Suppressor macrophage (primary cell): ENCODE measurements at regions not wholly inside any gene's neighbourhood (a gene's known extent, or its start where the extent isn't known, plus 50 kb on each side); places are given as distances from the start of the nearest gene placed in this dataset.
"Not testable (repeated sequence)": the region's sequence is repeated elsewhere in the genome, so short reads cannot be mapped to it uniquely, and the experiment has no call there.

Experiments
- DNase-seq, 4 experiments: peaks; one replicate each; pipeline ENCODE4 v3.0.0-alpha.2; 2020 to 2022

DNA sequence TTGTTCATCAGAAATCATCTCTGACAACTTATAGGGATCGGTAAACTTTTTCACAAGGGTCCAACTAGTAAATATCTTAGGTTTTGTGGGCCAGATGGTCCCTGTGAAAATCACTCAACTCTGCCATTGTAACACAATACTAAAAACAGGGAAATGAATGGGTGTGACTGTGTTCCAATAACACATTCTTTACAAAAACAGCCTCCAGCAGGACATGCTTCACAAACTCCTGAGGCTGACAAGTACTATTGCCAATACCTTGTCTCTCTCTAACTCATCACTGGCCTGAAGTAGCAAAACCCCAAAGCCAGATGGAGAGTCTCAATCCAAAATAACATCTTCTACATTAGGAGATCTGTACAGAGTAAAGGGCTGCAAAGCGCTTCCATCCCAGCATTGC lies 312.3 kb downstream of the TOX3 start:
- DNase-seq: no peak

DNA sequence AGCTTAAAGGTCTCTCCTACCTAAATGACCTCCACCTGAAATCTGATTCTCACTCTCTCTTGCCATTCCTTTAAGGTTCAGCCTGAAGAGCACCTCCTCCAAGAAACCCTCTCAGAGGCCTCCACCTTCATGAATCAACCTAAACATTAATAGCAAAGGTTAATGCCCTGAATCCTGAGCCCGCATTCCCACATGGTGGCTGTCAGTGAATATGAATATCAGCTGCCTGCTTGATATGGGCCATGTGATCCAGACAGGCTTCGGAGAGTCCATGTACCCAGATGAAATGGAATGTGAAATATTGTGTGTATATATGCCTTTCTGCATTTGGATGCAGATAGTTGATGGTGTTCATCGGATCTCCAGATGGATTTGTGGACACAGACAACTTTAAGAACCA lies 317.5 kb downstream of the TOX3 start:
- DNase-seq: no peak

DNA sequence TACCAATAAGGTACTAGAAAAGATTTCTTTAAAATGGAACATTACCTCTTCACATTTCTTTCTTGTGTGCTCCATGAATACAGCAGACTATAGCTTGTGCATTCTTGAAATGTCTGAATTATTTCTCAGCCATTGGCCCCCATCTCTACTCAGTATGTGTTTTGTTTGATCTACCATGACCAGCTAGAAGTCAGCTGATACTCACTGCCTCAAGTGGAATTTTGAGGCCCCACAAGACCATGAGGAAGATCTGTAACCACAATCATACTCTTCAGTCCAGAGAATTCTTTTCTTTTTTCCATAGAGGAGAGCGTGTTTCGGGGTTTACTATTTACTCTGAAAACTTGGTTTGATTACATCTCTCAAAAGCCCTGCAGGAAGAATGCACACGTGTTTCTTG lies 319.1 kb downstream of the TOX3 start:
- DNase-seq: no peak

DNA sequence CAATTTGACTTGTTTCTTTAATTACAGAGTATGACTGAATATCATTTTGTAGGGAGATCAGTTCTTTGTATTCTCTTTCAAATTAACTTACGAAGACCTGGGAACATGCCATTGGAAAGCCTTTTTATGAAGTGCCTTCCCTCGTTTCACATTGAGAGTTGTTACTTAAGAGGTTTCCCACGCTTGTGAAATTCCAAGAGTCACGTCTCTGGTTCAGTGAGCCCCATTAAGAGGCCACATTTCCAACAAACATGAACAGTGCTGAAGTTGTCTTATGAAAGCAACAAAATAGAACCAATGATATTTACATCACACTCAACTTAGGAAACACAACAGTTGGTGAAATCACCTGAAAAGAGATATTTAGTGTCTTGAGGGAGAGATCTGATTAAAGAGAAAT lies 334.1 kb downstream of the TOX3 start:
- DNase-seq: no peak

DNA sequence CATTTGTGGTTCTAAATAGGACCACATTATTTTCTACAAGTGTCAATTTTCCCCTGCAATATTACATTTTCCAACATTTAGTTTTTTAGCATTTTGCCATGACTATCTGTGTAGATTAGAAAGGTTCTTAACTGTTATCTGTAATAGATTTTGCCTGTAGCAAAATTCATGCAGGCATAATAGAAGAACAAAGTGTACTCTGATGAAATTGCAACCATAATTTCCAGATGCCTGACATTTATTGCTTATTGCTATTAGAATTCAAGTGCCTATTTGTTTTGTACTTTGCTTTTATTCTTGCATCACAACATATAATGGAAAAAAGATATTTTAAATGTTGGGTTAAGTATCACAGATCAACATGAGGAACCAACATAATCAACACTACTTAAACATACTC lies 337.7 kb downstream of the TOX3 start:
- DNase-seq: no peak

DNA sequence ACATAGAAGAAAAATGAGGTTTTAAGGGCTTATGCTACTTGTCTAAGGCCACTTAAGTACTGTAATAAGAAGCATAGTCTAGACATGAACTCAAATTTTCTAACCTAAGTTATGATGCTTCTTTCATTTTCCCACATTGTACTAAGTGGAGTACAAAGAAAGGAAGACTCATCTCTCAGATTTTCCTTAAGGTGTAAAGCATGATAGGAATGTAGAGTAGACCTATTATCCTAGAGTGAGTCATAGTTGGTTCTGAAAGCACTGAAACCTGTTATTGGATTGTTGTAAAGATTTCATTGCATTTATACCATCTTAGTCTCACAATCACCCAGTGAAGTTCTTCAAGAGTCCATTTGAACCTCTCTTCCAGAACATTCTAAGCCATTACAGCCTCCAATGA lies 343.8 kb downstream of the TOX3 start:
- no peak for DNase-seq

DNA sequence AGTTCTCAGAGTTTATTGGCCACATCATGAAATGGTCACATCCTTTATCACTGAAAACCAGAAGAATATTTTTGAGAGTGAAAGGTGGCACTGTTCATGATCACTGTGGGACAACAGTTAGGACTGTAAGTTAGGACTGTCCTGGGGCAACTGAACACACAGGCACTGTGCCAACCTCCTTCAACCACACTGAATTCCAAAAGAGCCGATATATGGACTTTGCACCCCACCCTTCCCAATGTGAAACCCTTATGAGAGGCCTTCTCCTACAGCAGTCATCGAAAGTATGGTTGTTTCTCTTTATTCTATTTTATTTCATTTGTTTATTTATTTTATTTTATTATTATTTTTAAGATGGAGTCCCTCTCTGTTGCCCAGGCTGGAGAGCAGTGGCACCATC lies 353.5 kb downstream of the TOX3 start:
- no peak for DNase-seq

DNA sequence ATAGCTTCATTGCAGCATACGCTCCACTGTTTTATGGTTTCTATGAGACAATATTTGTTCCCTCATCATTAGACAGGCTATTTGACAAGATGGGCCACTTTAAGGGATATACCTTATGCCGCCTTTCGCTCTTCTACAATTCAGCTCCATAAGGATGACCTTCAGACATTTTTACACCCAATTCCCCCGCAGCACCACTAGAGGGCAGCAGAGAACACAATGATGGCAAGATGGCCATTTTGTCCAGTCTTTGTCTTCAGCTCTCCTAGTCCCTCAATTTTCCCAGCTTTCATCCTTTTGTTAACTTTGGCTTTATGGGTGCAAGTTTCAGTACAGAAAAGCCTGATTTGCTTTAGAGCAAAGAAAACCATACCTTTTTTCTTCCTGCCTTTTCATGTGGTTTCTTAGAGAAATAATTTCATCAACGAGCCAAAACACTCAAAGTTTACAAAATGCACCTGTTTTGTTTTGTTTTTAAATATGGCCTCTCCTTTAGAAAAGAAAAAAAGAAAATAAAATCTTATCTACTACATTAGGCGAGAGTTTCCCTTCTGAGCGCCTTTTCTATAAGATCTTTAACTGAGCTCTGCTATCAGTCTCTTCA lies 355.3 kb downstream of the TOX3 start:
- peak; percentile 59 to 74 (median 70) for DNase-seq

DNA sequence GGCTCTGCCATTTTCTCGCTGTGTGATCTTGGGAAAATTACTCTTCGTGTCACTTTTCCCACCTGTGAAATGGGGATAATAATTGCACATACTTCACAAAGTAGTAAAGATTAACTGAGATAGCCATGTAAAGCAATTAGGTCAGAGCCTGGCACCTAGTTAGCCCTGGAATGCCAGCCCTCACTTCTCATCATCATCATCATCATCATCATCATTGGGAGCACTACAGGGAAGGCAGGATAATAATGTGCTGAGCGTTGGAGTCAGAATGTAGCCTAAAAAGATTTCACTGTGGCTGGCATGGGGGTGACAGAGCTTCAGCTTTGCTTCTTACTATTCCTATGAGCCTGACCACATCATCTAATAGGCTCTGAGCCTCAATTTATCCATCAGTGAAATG lies 362.6 kb downstream of the TOX3 start:
- no peak for DNase-seq

DNA sequence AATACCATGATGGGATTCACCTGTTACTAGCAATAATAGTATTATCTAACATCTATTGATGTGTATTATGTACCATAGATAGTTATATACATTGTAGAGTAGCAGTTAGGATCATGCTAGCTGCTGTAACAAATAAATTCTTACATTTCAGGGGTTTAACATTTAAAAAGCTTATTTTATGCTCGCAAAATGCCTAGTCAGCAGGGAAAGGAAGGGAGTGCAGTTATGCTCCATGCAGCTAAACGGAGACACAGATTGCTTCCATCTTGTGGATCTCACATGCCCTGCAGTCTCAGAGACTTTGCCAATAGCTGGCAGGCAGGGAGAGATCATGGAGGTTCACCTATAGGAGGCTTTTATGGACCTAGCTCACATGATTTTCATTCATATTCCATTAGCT lies 364.1 kb downstream of the TOX3 start:
- DNase-seq: no peak

DNA sequence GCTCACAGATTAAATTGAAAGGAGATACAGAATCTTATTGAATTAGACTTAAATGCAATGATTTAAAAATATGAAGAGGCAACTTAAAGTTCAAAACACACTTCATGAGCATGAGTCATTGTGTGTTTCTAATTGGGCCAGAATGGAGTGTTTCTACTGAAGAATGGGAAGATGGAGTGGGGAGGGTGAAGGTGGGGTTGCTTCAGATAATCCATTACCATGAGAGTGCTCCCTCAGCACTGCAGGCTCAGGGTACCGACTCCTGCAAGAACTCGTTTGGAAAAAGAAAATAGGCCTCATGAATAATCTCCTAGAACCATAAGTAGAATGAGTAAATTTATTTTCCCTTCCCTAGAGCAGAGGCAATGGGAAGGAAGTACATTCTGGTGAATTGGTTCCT lies 372.8 kb downstream of the TOX3 start:
- no peak for DNase-seq

DNA sequence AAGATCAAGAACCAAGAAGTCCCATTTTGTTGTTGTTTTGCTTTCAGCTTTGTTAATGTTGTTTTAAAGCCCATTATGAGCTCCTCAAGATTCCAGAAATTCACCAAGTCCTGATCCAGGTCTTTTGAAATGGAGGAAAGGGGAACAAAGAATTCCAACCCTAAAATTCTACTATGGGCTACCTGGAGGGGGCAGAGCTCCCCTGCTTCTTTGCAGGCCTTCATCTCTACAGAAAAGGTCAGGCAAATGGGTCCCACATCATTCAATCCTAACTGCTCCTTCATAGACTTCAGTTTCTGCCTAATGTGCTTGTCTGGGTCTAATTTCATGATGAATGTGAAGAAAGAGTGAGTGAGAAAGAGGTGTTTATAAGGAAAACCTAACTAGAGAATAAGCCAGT lies 375.5 kb downstream of the TOX3 start:
- no peak for DNase-seq

DNA sequence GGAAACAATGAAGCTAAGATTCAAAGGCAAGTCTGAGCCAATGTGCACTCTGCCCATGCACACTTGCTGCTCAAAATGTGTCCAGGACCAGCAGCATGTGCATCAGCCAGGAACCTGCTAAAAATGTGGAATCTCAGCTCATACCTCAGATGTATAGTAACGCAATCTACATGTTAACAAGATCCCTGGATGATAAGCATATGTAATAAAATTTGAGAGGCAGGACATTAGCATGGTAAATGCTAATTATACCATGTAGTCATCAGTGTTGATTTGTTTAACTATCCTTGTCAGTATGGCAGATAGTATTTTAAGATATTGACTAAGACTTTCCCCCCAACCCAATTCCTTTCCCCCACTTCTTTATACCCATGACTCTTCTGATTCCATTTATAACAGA lies 379.6 kb downstream of the TOX3 start:
- no peak for DNase-seq

DNA sequence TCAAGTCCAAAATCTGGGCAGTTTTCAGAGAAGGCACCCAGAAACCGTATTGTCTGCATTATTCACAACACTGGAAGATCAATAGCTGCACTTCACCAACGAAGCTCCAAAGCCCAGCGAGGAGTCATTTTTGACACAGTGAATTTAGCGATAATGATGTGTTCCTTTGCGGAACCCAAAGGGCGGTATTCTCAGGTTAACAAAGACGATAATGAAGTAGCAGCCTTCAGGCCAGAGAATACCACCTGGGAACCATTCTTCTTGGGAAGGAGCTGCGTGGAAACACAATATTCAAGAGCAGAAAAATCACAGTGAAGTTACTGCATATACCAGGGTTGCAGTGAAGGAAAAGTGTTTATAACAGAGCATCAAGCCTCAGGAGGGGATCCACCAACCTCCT lies 381.0 kb downstream of the TOX3 start:
- DNase-seq: no peak

DNA sequence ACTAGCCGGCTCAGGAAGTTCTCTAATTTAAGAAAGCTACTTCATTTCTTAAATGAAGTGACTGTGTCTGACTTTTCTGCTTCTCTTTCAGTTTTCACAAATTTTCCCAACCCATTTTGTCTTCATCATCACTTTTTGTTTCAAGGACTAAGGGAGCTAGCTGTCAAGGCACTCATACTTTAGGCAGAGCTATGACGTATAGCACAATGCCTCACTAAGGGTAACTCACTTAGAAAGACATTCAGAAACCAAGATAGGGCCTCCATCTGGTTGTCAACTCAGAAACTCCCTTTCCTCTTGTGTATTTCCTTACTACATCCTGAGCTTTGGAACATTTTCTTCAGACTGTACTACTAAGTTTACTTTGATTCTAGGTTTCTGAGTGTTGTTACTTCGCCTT lies 397.9 kb downstream of the TOX3 start:
- DNase-seq: no peak

DNA sequence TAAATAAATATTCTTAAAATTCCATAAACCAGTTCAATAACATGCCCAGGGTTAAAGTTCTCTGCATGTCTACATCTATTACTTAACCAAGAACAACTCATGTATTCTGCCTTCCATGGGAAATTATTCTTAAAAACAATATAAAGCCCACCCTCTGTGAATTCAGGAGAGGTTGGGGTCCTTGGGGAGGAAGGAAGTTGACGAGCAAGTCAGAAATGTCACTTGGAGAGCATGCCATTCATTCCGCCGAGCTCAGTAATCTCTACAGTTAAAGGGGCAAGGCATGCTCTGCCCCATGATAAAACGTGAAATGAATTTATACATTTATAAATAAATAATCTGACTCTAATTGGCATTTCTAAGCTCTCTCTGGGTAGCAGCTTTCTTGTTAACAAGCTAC lies 405.1 kb downstream of the TOX3 start:
- no peak for DNase-seq

DNA sequence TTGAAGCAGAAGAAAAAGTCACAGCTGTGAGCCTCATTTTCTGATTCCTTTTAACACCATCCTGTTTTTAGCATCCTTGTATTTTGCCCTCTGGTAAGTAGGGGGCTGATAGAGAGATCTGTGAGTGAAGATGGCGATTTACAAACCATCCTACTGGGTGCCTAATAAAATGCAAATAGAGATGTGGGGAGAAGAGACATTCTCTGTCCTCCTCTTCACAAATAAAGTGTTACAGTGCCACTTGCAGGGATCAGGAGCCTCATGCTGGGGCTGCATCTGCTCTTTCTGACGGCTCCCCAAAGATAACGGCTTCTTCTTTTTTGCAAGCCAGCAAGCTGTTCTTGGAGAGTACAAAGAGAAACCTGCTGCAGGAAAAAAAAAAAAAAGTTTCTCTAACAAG lies 418.6 kb downstream of the TOX3 start:
- DNase-seq: no peak

DNA sequence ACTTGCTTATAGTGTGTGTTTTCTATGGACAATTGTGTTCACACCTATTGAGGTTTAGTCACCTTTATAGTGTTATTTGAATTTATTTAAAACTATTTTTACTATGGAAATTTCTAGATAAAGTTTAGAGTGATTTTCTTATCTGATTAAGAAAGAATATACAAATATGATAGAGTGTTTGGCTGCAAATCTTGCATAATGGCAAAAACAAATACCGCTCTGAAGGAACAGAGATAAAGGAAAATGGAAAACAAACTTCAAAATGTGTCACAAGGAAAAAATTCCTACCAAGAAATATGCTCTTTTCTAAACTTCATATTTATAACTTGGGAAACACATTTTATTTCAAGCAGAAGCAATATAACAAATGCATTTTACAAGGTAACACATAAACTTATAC lies 423.1 kb downstream of the TOX3 start:
- DNase-seq: no peak

DNA sequence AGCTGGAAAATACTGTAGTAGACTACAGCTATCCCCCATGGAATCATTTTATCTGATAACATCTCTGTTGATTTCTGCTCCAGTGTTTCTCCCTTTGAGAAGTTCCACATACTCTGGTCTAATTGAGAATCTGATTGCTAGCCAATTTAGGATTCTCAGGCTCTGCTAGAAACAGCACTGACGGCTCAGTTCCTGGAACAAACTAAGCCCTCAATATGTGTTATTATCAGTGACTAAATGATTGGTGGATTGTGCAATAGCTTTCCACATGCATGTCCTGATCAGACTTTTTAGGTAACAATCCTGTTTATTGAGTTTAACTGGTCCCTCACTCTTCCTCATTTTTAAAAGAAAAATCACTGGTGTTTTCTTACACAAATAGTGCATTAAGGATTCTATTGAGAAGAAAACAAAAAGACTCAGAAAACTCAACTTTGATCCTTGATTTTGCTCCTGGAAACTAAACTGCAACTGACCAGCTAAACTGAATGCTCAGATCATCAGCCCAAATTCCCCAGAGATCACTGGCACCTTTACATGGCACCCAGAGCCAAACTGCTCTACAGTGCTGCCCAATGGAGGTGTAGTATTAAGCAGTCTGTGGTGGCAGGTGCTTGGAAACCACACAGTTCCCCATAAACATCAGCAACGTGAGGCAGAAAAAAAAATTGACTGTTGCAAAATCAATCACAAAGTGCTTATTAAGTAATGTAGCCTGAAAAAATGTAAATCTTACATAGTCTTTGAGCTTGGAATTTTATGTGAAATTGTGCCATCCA lies 423.7 kb downstream of the TOX3 start:
- DNase-seq: no peak

DNA sequence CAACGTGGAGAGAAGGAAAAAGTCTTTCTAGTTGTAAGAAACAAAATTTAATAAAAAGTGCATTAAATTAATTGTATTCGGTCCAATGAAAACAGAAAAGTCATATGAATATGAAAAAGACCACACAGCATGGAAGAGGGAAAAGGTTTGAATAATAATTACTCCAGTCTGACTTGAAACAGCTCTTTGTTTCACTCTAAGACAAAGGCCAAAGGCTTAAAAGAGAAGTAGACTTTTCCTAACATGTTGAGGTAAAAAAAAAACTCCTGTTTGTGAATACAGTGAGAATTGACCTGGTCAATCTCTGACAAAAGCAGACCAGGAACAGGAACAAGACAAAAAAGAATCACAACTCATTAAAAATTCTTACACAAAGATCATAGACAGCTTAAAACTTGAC lies 429.8 kb downstream of the TOX3 start:
- no peak for DNase-seq

DNA sequence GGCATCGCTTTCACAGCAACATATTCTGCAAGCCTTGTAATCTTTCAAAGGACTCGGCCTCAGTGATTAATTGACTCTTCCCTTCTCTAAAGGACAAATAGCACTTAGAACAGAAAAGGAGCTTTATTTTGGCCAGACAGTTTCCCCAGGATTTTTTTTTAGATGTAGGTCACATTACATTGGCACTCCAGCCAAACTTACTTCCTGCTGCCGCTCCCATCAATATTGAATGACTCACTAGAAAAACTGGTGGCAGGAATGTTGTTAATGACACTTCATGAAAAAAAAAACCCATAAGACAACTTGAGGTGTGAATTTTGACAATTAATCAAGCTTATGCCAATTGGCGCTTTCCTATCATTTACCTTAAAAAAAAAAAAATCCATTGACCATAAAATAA lies 432.6 kb downstream of the TOX3 start:
- no peak for DNase-seq

DNA sequence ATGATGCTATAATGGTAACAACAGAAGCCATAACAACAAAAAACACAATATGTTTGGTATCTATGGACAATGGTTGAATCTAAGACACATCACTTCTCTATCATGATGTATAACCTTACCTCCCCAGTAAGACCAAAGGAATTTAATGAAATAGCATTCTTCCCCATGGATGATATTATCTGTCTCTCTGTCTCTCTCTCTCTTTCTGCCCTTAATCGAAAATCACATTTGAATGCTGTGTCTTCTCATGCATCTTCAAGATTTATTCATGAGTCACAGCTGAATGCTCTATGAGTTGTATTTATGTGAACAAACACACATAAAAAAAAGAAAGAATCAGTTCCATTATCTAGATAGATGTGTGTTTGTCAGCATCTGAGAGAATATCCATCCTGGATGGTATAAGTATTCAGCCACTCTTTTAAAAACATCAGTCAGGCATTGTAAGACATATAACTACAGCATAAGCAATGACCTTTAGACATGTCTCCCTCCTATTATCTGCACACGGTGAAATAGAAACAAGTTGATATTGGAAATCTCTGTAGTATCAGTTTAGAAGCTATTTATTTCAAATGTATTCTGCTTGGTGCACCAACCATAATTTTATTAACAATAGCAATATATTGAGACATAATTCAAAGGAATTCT lies 433.3 kb downstream of the TOX3 start:
- no peak for DNase-seq

DNA sequence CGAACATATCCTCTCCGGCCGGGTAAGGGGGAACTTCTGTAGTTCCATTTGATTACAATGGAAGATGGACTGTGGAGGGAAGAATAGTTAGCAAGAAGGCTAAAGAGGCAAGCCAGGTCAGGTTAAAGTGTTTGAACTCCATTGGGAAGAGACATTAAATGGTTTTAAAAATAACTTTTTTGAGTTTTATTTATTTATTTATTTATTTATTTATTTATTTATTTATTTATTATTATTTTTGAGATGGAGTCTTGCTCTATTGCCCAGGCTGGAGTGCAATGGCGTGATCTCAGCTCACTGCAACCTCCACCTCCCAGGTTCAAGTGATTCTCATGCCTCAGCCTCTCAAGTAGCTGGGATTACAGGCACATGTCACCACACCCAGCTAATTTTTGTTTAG lies 441.9 kb downstream of the TOX3 start:
- DNase-seq: not testable (repeated sequence)

DNA sequence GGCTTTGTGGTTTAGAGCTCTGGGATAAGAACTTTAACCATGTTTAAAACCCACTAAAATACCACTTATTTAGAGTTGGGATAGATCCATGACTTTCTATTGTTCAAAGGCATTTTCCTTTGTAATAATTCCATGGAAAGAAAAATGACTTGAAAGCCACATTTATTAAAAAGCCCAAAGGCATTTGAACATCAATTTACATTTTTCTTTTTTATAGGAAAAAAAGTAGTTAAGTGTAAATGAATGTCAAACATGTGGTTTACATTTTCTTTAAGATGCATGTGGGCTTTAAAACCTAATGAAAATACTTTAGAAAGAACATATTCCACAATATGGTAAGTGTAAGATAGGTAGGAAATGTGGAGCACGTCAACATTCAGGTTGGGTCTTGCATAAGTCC lies 443.2 kb downstream of the TOX3 start:
- no peak for DNase-seq
